HK-2 (cell line): ENCODE measurements at regions not wholly inside any gene's neighbourhood (a gene's known extent, or its start where the extent isn't known, plus 50 kb on each side); places are given as distances from the start of the nearest gene placed in this dataset.

Experiments
- DNase-seq: peaks from one replicate; pipeline ENCODE4 v3.0.0-alpha.2; 2018; ENCODE audit not compliant: unreplicated experiment

DNA sequence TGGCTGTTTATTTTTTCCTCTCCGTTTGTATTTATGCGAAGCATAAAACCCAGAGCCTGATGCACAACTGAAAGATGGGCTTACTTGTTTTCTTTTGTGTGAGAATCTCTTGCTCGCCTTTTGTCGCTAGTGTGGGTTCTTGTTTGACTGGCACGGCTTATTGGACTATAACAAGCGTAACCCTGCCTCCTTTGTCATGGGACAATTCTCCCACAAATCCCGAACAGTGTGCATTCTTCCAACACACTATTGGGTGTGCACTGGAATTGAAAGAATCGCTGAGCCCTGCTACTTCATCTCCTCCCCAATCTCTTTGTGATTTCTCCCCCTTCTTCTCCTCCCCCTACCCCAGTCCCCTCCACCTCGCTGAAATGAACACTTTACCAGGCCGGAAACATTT lies 110.8 kb downstream of the ZIC5 start:
- no peak for DNase-seq

DNA sequence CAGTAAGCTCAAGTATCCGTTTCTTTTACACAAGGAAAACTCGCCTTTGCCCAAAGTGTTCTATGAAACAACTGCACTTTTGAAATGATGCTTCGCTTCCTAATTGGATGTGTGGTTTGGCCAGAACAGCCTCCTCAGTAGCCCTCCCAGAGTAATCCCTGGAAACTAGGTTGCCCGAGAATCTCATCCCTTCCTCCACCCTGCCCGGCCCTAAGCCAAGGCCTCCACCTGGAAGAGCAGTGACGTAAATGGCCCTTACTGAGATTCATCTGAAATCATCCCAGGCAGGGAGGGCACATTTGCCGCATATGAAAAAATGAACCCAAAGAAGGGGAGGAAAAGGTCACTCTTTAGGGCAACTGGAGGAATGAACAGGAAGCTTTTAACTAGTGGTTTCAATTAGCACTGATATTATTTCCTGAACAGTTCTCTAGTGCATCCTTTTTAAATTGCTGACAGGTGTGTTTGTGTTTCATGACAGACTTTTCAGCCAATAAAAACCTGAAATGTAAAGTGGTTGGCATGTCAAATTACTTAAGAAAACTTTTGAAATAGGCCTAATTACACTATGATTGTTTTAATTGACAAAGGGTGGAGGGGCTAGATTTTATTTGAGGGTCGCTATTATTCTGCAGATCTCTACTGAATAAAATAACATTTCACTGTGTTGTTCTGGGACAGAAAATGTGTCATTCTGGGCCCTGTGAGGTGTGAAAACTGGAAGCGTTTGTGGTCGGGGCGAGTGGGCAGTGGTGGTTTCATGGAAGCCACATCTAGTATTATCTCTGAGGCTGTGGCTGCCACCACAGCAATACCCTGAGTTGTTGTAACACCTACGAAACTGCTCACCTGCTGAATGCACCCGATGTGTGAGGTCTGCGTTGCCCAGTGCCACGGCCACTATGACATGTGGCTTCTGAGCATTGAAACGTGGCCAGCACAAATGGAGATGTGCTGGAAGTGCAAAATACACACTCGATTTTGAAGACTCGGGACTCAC lies 112.1 kb downstream of the ZIC5 start:
- peak; percentile 7 for DNase-seq

DNA sequence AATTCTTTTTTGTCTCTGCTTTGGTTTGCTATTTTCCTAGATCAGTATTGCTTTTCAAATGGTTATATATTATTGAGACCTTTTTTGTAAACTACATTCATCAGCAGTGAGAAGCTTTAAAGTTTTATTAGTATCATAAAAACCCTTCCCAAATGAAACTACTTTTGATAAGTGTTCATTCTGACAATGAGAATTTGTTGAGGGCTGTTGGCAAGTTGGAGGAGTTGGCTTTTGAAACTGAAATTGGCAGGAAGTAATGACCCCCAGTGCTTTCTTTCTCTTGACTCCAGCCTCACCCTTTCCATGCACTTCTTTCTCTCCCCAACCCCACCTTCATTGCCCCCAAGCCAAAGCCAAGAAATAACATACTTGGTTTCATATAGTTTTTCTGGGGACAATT lies 113.8 kb downstream of the ZIC5 start:
- DNase-seq, result no peak

DNA sequence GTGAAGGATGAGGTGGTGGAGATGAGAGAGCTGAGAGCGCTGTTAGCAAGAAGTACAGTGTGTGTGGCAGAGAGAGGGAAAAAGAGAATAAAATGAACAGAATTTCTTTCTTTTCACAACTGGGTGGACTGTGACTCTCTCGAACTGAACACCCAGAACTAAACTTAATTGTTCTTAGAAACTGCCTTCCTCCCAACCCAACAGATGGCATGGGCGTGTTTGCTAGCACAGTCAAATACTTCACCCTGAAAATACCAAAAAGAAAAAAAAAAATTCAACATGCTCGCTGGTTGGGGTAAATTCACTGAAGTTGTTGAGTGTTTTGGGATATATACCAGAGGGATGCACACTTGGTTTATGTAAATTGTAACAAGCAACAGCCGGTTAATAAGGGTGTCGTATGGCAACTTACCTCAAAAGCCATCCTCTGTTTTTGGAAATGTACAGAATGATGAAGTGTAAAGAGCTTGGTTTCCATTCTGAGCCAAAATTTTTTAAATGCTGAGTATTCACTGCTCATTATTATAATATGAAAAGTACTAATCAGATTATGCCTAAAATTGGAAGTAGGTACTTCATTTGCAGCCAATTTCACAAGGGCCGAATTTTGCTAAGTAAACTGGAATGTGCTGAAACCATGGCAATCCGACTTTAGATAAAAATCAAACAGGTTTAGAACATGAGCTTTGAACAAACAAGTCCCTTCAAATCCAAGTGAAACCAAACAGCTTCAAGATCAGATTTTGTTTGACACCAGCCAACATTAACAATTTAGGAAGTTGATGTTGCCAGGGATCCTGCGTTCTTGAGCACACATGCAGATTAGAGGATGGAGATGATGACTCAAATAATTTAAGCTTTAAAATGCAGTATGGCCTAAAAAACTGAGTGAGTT lies 115.8 kb downstream of the ZIC5 start:
- DNase-seq, result no peak

DNA sequence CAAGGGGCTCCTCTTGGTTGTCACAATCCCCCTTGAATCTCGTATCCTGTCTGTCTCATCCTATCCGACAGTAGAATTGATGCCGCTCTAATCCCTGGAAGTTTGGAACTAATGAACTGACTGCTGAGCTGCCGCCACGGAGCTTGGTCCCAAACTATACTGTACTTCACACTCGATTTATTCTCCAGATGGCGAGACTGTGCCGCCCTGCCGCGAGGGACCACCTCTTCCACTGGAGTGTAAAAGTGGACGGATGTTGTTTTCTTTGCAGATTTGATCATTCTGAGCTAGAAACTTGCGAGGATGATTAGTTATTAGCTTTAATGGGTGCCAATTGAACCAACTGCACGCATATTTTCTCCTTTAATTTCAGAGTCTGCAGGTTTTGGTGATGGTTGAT lies 117.2 kb downstream of the ZIC5 start:
- DNase-seq, result no peak

DNA sequence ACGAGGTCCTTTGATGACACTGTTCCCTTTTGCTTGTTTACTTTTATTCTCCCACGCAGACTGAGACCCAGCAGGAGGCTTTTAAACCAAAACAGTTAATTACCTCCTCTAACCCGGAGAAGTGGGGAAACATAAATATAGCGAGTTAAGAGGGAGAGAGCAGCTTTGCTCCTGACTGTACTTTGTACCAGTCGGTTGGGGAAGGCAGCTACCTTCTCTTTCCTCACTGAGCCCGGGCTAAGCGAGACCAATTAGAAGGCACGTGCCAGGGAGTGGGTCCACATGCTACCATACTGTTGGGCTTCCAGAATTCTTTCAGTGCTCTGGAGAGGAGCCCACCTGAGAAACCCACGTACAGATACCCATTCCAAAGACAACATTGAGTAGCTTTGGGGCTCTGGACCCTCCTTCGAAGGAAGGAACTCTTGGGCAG lies 124.2 kb downstream of the ZIC5 start:
- no peak for DNase-seq

DNA sequence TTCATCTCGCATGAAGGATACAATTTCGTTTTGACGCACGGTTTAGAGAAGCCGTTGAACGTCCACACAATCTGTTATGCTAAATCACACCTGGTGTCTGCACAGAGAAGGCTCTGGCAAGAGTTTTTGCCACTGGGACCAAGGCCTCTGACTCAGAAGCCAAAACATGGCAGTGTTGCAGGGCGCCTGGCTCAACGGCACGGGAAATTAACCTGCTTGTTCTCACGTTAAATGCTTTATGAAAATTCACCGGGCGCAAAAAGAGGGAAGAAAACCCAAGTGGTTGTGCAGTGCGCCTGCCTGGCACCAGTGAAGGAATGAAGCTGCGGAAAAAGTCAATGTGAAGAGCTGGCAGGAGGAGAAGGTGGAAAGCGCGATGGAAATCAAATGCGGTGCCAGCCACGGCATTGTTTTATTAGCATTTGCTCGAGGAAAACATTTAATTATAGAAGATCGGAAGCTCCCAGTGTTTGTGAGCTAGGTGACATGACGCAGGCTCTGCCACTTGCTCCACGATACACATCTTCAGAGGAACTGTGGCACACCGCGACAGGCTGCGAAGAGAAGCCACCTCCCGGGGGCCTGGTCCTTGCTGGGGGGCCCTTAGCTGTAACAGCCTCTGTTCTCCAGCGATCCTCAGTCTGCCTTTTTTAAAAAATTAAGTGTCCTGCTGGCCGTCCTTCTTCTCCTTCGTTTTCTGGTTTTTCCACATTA lies 126.2 kb downstream of the ZIC5 start:
- no peak for DNase-seq

DNA sequence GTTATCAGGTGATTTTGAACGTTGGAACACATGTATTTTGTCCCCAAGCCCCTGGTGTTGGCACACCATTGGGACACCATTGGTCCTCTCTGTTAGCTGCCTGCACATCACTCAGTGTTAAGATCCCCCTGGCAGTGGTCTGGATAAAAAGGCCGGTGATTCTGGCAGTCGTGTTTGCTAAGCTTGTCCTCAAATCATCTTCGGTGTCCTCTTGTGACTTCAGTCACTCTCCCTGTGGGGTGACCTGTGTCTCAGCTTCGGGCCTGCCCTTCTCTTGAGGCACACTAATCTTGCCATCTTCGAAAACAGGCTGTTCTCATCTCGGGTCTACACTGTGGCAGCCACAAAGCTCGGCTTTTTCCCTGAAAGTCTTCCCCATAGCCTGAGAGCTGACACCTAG lies 127.1 kb downstream of the ZIC5 start:
- DNase-seq, result no peak

DNA sequence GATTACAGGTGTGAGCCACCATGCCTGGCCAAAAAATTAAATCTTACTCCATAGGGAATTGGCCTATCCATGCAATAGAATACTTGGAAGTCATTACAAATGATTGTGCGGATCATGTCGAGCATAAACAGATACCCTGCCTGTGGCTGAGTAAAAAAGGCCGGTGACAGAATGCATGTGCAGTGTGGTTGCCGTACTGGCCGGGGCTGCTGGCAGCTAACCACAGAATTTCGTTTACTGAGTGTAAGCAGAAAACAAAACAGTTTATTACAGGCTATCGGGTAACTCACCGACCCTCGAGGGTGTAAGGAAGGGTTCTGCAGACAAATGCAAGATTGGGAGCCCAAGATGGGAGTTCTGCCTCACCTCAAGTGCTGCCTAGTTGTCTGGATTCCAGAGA lies 127.7 kb downstream of the ZIC5 start:
- no peak for DNase-seq

DNA sequence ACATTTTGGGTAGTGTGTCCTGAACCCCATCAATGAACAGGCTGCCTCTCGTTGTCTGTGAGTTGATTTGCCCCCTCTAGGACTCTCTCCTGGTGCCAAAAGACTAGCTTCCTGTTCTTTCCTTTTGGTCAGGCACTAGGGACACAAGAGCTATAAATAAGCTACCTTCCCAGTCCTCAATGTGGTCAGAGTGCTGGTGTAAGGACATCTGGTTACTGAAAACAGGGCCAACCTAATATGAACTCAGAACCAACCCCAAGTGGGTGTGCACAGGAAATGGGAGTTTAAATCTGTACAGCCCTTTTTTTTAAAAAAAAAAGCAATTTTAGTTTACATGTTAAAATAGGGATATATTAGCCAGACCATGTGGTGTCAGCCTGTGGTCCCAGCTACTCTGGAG lies 129.2 kb downstream of the ZIC5 start:
- no peak for DNase-seq

DNA sequence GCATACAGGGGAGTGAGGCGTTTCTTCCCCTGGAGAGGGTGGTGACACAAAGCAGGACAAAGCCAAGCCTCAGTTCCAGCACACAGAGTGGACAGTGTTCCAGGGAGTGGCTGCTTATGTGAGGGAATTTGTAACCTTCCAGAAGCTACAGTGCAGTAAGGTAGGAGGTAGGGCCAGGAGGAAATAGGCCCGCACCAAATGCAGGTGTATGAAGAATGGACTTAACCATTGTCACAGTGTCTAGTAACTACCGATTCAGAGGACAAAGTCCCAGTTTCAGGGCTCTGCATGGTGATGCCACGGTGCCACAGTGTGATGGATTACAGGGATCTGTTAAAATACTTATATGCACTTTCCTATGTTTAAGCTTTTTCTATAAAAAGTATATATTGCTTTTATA lies 135.3 kb downstream of the ZIC5 start:
- no peak for DNase-seq

DNA sequence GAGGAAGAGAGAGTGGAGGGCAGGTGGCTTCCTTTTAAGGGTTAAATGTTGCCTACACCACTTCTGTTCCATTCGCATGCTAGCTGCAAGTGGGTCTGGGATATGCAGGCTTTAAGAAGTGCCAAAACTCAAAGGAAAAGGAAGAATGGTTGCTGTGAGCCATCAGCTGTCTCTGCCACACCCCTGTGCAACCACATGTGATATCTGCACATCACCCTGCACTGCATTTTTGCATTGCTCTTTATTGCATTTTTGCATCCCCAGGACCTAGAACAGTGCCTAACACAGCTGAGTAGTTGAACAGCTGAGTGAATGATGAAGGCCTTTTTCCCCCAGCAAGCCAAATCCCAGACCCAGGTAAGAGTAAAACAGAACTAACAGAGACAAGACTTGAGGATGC lies 136.1 kb downstream of the ZIC5 start:
- DNase-seq, result no peak

DNA sequence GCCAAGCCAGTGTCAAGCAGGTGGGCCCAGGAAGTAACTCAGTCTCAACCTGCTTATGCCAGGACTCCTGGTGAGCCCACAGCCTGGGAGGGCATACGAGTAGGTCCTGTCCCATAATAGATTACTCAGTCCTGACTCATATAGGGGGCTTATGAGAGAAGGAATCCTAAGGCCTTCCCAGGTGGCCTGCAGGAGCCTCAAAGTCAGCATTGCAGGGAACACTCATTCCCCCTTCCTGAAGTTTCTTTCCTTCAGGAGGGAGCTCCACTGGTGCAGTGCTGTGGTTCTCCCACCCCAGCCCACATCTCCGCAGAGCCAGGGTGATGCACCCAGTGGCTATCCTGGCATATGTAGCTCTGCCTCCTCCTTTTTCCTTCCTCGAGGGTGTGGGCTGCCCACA lies 137.3 kb downstream of the ZIC5 start:
- DNase-seq, result no peak

DNA sequence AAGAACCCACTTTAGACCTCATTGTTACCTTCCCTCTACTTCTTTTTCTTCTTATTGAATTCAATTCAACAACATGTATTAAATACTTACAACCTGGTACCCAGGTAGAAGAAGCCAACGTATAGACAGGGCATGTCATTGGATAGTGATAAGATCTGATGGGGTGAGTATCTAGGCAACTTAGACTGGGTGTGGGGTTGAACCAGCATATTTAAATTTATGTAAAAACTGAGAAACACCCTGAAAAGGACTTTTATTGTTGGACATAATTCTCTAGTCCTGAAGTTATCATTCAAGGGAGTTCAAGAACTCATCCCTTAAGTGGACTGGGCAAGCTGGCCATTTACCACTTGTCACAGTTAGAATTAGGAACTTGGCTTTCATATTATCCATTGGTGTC lies 139.2 kb downstream of the ZIC5 start:
- no peak for DNase-seq

DNA sequence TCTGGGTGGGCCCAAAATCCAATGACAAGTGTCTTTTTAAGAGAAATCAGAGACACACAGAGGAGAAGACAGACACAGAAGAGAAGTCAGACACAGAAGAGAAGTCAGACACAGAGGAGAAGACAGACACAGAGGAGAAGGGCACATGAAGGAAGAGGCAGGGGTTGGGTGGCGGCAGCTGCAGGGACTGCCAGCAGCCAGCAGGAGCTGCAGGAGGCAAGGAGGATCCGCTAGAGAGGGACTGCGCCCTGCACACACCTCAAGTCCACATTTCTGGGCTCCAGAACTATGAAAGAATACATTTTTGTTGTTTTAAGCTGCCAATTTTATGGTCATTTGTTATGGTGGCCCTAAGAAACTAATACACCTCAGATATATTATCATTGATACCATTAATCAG lies 140.6 kb downstream of the ZIC5 start:
- no peak for DNase-seq

DNA sequence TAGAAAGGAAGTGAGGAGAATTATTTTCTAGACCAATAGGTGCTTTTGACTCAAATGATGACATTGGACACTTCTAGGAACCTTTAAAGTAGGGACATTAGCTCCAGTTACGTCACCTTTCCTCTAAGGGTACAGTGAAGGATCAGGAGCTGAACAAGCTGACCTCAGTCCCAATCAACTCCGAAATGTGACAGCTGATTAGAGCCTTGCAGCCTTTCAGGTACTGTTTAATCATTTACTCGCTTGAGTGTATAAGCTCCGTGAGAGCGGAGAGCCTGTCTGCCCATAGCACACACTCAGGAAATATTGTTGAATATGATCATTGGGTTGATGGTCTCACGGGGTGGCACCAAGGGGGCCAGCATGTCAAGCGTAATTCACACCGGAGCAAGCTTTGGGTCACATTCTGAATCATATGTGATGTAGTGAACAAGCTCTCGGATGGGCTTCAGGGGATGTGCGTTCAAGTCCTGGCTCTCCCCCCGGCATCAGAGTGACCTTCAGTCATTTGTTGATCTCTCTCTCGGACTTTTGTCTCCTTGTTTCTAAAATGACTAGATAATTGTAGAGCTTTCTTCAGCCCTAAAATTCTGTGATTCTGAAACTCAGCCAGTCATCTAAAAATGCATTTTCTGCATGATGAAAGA lies 141.9 kb downstream of the ZIC5 start:
- no peak for DNase-seq

DNA sequence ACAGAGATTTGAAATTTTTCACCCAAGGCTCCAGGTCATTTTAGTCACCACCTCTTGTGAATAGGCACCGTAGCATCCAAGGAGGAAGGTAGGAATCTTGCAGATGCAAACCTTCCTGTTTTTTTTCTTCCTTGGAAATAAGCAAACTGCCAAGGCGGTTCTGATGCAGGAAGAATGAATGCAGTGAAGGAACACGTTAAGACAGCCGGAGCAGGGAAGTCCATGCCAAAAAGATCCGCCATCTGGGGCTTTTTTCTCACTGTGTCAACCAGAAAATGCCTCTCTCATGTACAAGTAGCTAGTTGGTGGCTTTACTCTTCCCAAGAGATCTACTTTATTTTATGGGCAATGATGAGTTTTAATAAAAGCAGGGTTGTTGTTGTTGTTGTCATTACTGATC lies 142.4 kb downstream of the ZIC5 start:
- DNase-seq, result no peak

DNA sequence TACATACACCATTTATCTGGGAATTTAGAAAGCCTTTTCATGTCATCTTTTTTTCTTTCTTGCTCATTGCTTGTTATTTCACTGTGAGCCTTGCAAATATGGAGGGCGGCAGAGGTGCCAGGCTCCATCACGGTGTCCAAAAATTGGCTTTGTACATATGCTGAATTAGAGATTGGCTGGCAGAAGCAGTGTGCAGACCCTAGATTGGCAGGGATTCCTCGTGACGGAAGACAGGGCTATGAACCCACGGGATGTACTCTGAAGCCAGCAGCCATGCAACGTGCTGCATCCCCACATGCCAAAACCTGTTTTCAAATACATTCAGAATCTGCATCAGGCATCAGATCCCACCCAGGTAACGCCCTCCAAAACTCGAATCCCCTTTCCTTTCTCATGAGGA lies 142.8 kb downstream of the ZIC5 start:
- no peak for DNase-seq

DNA sequence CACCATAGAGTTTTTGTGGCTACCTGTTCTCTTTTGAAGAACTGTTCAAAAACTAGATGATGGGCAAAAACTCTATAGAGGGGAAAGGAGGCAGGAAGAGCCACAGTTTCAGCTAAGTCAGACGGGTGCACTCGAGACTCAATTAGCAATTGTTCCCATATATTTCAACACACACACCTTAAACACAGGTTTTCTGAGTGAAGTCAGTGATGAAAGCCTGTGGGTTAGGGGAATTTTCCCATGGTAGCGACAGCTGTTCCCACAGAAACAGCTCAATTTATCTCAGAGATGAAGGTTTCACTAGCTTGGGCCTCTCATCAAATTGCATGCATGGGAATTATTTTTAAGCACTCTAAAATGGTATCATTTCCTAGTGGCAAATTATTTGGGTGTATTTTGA lies 143.4 kb downstream of the ZIC5 start:
- no peak for DNase-seq

DNA sequence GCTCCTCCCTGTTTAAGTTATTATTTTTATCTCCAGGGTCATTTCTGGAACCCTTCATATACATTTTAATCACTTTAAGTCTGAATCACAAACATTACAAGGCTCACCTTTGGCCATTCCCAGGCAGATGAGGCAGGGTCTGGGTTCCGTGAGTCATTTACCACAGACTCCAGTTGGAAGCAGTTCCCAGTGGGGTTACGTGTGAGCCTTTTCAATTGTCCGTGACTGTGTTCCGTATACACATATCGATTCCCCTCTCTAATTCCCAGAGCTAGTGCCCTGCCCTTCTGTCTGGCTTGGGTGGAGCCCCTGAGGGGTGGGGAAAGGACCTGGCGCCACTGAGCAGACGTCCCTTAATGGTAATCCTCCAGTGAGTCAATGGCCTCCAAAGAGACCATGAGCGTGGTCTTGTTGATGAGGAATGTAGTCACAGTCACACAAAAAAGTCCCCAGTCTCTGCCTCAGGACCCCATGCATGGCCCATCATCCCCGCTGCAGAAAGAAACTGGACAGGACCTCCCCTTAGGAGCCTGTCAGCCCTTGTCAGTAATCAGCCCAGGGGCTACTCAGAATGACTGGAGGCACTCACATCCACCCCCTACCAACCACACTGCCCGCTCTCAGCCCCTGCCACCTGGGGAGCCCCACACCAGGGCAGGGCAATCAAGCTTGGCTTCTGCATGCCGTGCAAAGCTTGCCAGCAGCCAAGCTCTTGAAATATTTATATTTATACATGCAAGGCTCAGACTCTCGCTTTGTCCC lies 144.4 kb downstream of the ZIC5 start:
- DNase-seq, result no peak

DNA sequence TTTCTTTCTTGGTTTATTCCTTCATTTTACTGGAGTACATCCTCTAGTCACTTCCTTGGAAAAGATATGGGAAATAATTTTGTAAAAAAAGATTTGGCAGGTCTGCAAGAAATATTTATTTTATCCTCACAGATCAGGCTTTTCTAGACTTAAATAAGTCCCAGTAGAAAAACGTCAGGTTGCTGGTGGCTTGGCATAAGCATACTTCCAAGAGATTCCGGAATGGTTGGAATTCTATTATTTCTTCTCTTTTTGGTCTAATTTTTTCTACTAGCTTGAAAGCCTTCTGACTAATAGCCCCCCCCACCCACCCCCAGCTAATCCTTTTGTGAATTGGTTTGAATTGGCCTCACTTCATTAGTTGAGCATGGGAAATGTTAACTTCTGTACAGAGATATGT lies 147.6 kb downstream of the ZIC5 start:
- no peak for DNase-seq
